KMS-11 (cell line): ENCODE measurements at regions not wholly inside any gene's neighbourhood (a gene's known extent, or its start where the extent isn't known, plus 50 kb on each side); places are given as distances from the start of the nearest gene placed in this dataset.

ENCODE experiments used
- H2AFZ ChIP-seq: fragments of 200-600 bp; sonication (generic); 2 replicates; pipeline ENCODE4 v1.6.1; 2016; ENCODE audit warnings: antibody characterized with exemption, mixed run types, low read depth
- H3K27ac ChIP-seq: fragments of 200-600 bp; sonication (generic); 2 replicates; pipeline ENCODE4 v1.6.1; 2016; ENCODE audit warnings: mild to moderate bottlenecking, mixed run types
- H3K27me3 ChIP-seq: fragments of 200-600 bp; sonication (generic); 2 replicates; pipeline ENCODE4 v1.6.1; 2017; ENCODE audit warnings: mild to moderate bottlenecking, low read depth, mixed run types, moderate library complexity; ENCODE audit not compliant: insufficient read depth
- H3K36me3 ChIP-seq: fragments of 200-600 bp; sonication (generic); 2 replicates; pipeline ENCODE4 v1.6.1; 2017; ENCODE audit warnings: mild to moderate bottlenecking, mixed run types; ENCODE audit not compliant: insufficient read depth
- H3K4me1 ChIP-seq: fragments of 200-600 bp; sonication (generic); 2 replicates; pipeline ENCODE4 v1.6.1; 2016; ENCODE audit warnings: mild to moderate bottlenecking, low read depth, mixed run types; ENCODE audit not compliant: poor library complexity, severe bottlenecking
- H3K4me2 ChIP-seq: fragments of 200-600 bp; sonication (generic); 2 replicates; pipeline ENCODE4 v1.7.0; 2016; ENCODE audit warnings: mild to moderate bottlenecking, mixed run types
- H3K4me3 ChIP-seq: fragments of 200-600 bp; sonication (generic); IDR thresholded peaks from 2 replicates; pipeline ENCODE4 v1.6.1; 2017; ENCODE audit warnings: low read depth, low read length, mixed read lengths; ENCODE audit not compliant: insufficient read depth
- H3K79me2 ChIP-seq: fragments of 200-600 bp; sonication (generic); 2 replicates; pipeline ENCODE4 v1.6.1; 2016; ENCODE audit warnings: low read depth, mixed run types; ENCODE audit not compliant: insufficient read depth
- H3K9ac ChIP-seq: fragments of 200-600 bp; sonication (generic); 2 replicates; pipeline ENCODE4 v1.6.1; 2016; ENCODE audit warnings: mild to moderate bottlenecking, mixed run types
- H4K20me1 ChIP-seq: fragments of 200-600 bp; sonication (generic); 2 replicates; pipeline ENCODE4 v1.6.1; 2016; ENCODE audit warnings: mild to moderate bottlenecking, mixed run types; ENCODE audit not compliant: insufficient read depth
- TF ChIP-seq, protein P1 (sequence below): fragments of 200-600 bp; sonication (generic); conservative IDR thresholded peaks from 2 replicates; pipeline ENCODE4 v1.6.1; 2017; ENCODE audit warnings: low read depth, mild to moderate bottlenecking, antibody characterized with exemption, low read length, moderate library complexity, mixed read lengths

DNA sequence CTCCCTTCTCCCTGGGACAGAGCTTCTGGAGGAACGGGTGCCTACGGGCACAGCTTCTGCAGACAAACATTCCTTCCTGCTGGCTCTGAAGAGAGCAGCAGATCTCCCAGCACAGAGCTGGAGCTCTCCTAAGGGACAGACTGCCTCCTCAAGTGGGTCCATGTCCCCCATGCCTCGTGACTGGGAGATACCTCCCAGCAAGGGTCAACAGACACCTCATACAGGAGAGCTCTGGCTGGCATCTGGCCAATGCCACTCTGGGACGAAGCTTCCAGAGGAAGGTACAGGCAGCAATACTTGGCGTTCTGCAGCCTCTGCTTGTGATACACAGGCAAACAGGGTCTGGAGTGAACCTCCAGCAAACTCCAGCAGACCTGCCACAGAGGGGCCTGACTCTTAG is 227.9 kb downstream of the SPATA31D1 start:
- no peak overlapping the region for H2AFZ ChIP-seq

DNA sequence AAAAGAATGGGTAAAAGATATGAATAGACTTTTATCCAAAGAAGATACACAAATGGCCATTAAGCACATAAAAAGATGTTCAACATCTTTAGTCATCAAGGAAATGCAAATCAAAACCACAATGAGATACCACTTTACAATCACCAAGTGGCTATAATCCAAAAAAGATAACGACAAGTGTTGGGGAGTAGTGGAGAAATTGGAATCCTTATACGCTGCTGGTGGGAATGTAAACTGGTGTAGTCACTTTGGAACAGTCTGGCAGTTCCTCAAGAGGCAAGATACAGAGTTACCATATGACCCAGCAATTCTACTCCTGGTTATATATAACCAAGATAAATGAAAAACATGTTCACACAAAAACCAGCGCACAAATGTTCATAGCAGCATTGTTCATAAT is 234.9 kb downstream of the SPATA31D1 start:
- Histone ChIP-seq H3K9ac (no peak overlapping the region), H3K27me3 (no peaks in the 10 kb centered on the region)

More for the DNA sequence above, 227.9 kb downstream of the SPATA31D1 start:
- Histone ChIP-seq H3K36me3 (no peaks in the 10 kb centered on the region), H3K27me3 (no peaks in the 10 kb centered on the region), H3K9ac (no peak overlapping the region), H3K4me3 (no peak overlapping the region), H3K4me1 (peaks cover 11% of the 10 kb centered on the region), H4K20me1 (no peaks in the 10 kb centered on the region), H3K4me2 (no peak overlapping the region), H3K27ac (no peak overlapping the region), H3K79me2 (no peaks in the 10 kb centered on the region)
- TF ChIP-seq, protein P1, sequence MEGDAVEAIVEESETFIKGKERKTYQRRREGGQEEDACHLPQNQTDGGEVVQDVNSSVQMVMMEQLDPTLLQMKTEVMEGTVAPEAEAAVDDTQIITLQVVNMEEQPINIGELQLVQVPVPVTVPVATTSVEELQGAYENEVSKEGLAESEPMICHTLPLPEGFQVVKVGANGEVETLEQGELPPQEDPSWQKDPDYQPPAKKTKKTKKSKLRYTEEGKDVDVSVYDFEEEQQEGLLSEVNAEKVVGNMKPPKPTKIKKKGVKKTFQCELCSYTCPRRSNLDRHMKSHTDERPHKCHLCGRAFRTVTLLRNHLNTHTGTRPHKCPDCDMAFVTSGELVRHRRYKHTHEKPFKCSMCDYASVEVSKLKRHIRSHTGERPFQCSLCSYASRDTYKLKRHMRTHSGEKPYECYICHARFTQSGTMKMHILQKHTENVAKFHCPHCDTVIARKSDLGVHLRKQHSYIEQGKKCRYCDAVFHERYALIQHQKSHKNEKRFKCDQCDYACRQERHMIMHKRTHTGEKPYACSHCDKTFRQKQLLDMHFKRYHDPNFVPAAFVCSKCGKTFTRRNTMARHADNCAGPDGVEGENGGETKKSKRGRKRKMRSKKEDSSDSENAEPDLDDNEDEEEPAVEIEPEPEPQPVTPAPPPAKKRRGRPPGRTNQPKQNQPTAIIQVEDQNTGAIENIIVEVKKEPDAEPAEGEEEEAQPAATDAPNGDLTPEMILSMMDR, result no peak

DNA sequence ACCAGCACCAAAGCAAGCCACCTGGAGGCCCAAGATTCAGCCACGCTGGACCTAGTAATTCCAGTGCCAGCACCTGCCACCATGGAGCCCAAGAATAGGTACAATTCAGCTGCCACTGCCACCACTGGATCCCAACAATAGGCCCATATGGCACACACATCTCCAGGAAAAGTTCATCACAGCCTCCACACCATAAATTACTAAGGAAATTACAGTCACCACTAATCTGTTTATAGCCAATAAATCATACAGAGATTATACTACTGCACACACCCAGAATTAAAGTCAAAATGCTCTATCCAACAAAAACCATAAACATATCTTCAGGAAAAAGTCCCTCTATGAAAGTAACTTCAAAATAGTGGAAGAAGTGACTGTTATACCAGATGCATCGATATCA is 242.8 kb downstream of the SPATA31D1 start:
- Histone ChIP-seq H3K27ac (no peak overlapping the region), H3K27me3 (no peaks in the 10 kb centered on the region), H3K79me2 (no peaks in the 10 kb centered on the region), H3K9ac (no peak overlapping the region), H2AFZ (no peak overlapping the region), H3K4me3 (no peak overlapping the region), H4K20me1 (no peaks in the 10 kb centered on the region), H3K4me1 (no peaks in the 10 kb centered on the region), H3K4me2 (no peak overlapping the region), H3K36me3 (no peaks in the 10 kb centered on the region)
- TF ChIP-seq, protein P1, result no peak

More for the DNA sequence above, 234.9 kb downstream of the SPATA31D1 start:
- TF ChIP-seq, protein P1, result no peak
- Histone ChIP-seq H3K4me3 (no peak overlapping the region), H2AFZ (no peak overlapping the region), H3K4me1 (no peaks in the 10 kb centered on the region), H4K20me1 (no peaks in the 10 kb centered on the region), H3K27ac (no peak overlapping the region), H3K79me2 (no peaks in the 10 kb centered on the region), H3K4me2 (no peak overlapping the region), H3K36me3 (no peaks in the 10 kb centered on the region)

- Histone ChIP-seq H3K27me3 (no peaks in the 10 kb centered on the region), H3K36me3 (no peaks in the 10 kb centered on the region), H3K79me2 (no peaks in the 10 kb centered on the region), H2AFZ (no peak overlapping the region), H3K4me2 (no peak overlapping the region), H3K27ac (no peak overlapping the region), H4K20me1 (no peaks in the 10 kb centered on the region), H3K9ac (no peak overlapping the region), H3K4me3 (no peak overlapping the region), H3K4me1 (no peaks in the 10 kb centered on the region)
- TF ChIP-seq, protein P1, result no peak
Measured at GRCh38 chr9:82234160-82234943, 245.8 kb downstream of the SPATA31D1 start.
